ENCODE measurements at regions not wholly inside any gene's neighbourhood (a gene's known extent, or its start where the extent isn't known, plus 50 kb on each side); places are given as distances from the start of the nearest gene placed in this dataset.
"Not testable (repeated sequence)": the region's sequence is repeated elsewhere in the genome, so short reads cannot be mapped to it uniquely, and the experiment has no call there.

DNA sequence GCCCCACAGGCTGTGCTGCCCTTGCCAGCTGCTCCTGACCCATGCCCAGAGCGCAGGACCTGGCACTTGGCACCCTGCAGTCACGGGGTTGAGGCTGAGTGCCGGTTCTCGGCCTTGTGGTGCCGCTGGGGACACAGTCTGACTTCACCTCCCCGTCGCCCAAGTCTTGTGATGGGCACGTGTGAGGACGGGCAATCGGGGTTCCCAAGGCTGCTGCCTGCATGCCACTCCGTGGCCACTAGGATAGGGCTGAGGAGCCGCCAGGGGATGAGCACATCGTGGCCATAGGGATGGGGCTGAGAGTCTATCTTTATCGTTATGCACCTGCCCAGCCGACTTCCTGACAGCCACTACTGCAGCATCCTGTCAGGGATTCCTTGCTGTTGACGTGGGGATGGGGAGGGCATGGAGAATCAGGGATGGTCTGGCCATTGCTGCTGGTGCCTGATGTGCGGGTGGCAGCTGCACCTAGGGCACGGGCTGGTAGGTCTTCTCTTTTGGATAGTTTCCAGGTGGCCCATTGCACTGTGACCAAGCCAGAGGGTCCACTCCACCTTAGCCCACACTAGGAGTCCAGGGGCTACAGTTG, 243.5 kb downstream of the FOXD4L6 start:
- not testable (repeated sequence) for DNase-seq

- DNase-seq, result no peak
Observed at GRCh38 chr9:40884072-40884901, 244.2 kb downstream of the FOXD4L6 start.

GRCh38 chr9:40883423-40884071, 244.9 kb downstream of the FOXD4L6 start:
- not testable (repeated sequence) for DNase-seq

- DNase-seq, result not testable (repeated sequence)
Observed at GRCh38 chr9:40873753-40874295, 254.7 kb downstream of the FOXD4L6 start.

- DNase-seq, result not testable (repeated sequence)
Observed at GRCh38 chr9:40868437-40868836, 260.0 kb downstream of the FOXD4L6 start.

Measured in stimulated activated CD8-positive, alpha-beta memory T cell treated with anti-CD3 and anti-CD28 coated beads, Interleukin-4, amount 100 ng/mL, for 48 hours (primary cell).